OCI-LY7 (cell line): ENCODE measurements at regions not wholly inside any gene's neighbourhood (a gene's known extent, or its start where the extent isn't known, plus 50 kb on each side); places are given as distances from the start of the nearest gene placed in this dataset.
A peak's percentile ranks its signal among the peaks of the same experiment; 100 is the strongest.

Source experiments
- BruUV-seq: library from RNA; stranded (reverse); fragments of 400-500 nt; replicated peaks from 2 replicates; lab custom pipeline; 2021; lab: Mats Ljungman, UMichigan
- CTCF ChIA-PET: fragments of 300-600 bp; sonication (Branson Sonifier 250); formaldehyde crosslinking; loops from one replicate; lab custom pipeline; 2022; ENCODE audit warnings: antibody characterized with exemption; ENCODE audit not compliant: unreplicated experiment; lab: Charles Lee
- POLR2A ChIA-PET: fragments of 300-600 bp; sonication (Branson Sonifier 250); formaldehyde crosslinking; loops from one replicate; lab custom pipeline; 2022; ENCODE audit warnings: antibody characterized with exemption; lab: Charles Lee
- DNase-seq: peaks from one replicate; pipeline ENCODE4 v3.0.0-alpha.2; 2015; ENCODE audit warnings: low spot score
- H2AFZ ChIP-seq: fragments of 200-600 bp; sonication (generic), shearing (Covaris generic); 2 replicates; pipeline ENCODE4 v1.6.1; 2014; ENCODE audit warnings: mild to moderate bottlenecking, antibody characterized with exemption, low read length, moderate library complexity
- H3K27ac ChIP-seq: fragments of 200-600 bp; sonication (generic); 2 replicates; pipeline ENCODE4 v1.5.1; 2014; ENCODE audit warnings: mixed run types, low read depth, mild to moderate bottlenecking, moderate library complexity, low read length, inconsistent platforms; ENCODE audit not compliant: poor library complexity, severe bottlenecking
- H3K36me3 ChIP-seq: fragments of 200-600 bp; sonication (generic); 2 replicates; pipeline ENCODE4 v1.6.1; 2014; ENCODE audit warnings: mild to moderate bottlenecking, antibody characterized with exemption, low read length, moderate library complexity, mixed read lengths; ENCODE audit not compliant: insufficient read depth
- H3K4me1 ChIP-seq: fragments of 200-600 bp; sonication (generic); 2 replicates; pipeline ENCODE4 v1.5.1; 2014; ENCODE audit warnings: mild to moderate bottlenecking, low read length; ENCODE audit not compliant: insufficient read depth, poor library complexity, severe bottlenecking
- H3K4me2 ChIP-seq: fragments of 200-600 bp; sonication (generic); 2 replicates; pipeline ENCODE4 v1.6.1; 2014; ENCODE audit warnings: mild to moderate bottlenecking, low read length
- H3K4me3 ChIP-seq: fragments of 200-600 bp; sonication (generic); 2 replicates; pipeline ENCODE4 v1.5.1; 2014; ENCODE audit warnings: mild to moderate bottlenecking, low read depth, low read length; ENCODE audit not compliant: poor library complexity, severe bottlenecking
- H3K79me2 ChIP-seq: fragments of 200-600 bp; sonication (generic); 2 replicates; pipeline ENCODE4 v1.6.1; 2016; ENCODE audit warnings: low read depth, mild to moderate bottlenecking, low read length, moderate library complexity, mixed read lengths; ENCODE audit not compliant: insufficient read depth
- H3K9me2 ChIP-seq: fragments of 200-600 bp; sonication (generic); 2 replicates; pipeline ENCODE4 v1.6.1; 2016; ENCODE audit warnings: mild to moderate bottlenecking, low read length, mixed read lengths; ENCODE audit not compliant: insufficient read depth
- H3K9me3 ChIP-seq: fragments of 200-600 bp; sonication (generic); 2 replicates; pipeline ENCODE4 v1.6.1; 2014; ENCODE audit warnings: mild to moderate bottlenecking, mixed run types, low read length, mixed read lengths
- H4K20me1 ChIP-seq: fragments of 200-600 bp; sonication (generic); 2 replicates; pipeline ENCODE4 v1.6.1; 2014; ENCODE audit warnings: mild to moderate bottlenecking, antibody characterized with exemption, low read length, moderate library complexity, mixed read lengths; ENCODE audit not compliant: insufficient read depth
- CTCF ChIP-seq: fragments of 200-600 bp; sonication (generic); conservative IDR thresholded peaks from 2 replicates; pipeline ENCODE4 v1.5.1; 2014; ENCODE audit warnings: mild to moderate bottlenecking, antibody characterized with exemption, low read length, moderate library complexity, mixed read lengths
- EZH2phosphoT487 ChIP-seq: fragments of 200-600 bp; sonication (generic); IDR thresholded peaks from 2 replicates; pipeline ENCODE4 v1.6.1; 2018; ENCODE audit warnings: low read depth, borderline replicate concordance, mild to moderate bottlenecking, mixed run types, antibody characterized with exemption, low read length, moderate library complexity, mixed read lengths
- intact Hi-C: fragments of 100-400 bp; cut with micrococcal nuclease; formaldehyde crosslinking; loops from one replicate; pipeline ENCODE4 v1.10.0; 2022; ENCODE audit not compliant: unreplicated experiment

GRCh38 chr3:74897006-74897405, 282.5 kb upstream of the CNTN3 start:
- Histone ChIP-seq H3K4me1 (no peaks in the 10 kb centered on the region), H2AFZ (no peak overlapping the region), H3K9me3 (no peaks in the 10 kb centered on the region), H3K9me2 (no peaks in the 10 kb centered on the region), H3K4me2 (no peak overlapping the region), H4K20me1 (no peaks in the 10 kb centered on the region), H3K27ac (no peak overlapping the region), H3K36me3 (no peaks in the 10 kb centered on the region), H3K4me3 (no peak overlapping the region), H3K79me2 (no peaks in the 10 kb centered on the region)
- ChIA-PET CTCF (no interaction called here), POLR2A (no interaction called here)
- no peak for DNase-seq
- TF ChIP-seq EZH2phosphoT487, result no peak
- TF ChIP-seq CTCF, result peak; percentile 55
- intact Hi-C loops, result no loop called here
- no TSS peak for BruUV-seq

DNA sequence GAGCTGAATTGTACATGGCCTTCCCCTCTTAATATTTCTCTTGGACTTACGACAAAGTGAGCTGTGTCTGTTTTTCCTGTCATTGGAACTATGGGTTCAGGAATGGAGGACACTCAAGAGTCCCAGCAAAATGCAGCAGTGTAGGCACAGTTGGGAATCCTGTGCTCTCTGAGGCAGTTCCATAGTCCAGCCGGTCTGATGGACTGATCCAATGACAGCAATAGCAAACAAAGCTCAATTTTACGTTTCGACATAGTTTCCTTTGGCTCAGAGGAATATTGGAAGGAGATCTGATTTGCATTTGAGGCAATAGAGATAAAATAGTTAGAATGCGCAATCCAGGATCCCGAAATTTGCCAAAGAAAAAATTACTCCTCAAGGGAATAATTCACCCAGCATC, 276.9 kb upstream of the CNTN3 start:
- ChIA-PET POLR2A (interaction anchor here (0.6 kb wide), 1 partner anchor 1613 kb away, joined by 5 read pairs; no protein-coding TSS in a partner anchor), CTCF (no interaction called here)
- TF ChIP-seq EZH2phosphoT487 (no peak), CTCF (no peak)

GRCh38 chr3:74883690-74884089, 269.2 kb upstream of the CNTN3 start:
- Histone ChIP-seq H3K9me2 (no peaks in the 10 kb centered on the region), H3K9me3 (no peaks in the 10 kb centered on the region), H3K4me1 (no peaks in the 10 kb centered on the region), H3K4me3 (no peak overlapping the region), H3K4me2 (no peak overlapping the region), H2AFZ (no peak overlapping the region), H3K36me3 (no peaks in the 10 kb centered on the region), H3K79me2 (no peaks in the 10 kb centered on the region), H4K20me1 (no peaks in the 10 kb centered on the region), H3K27ac (no peak overlapping the region)
- CTCF ChIA-PET, result no interaction called here
- no TSS peak for BruUV-seq
- intact Hi-C loops, result no loop called here
- peak; percentile 45 for TF ChIP-seq CTCF
- no peak for TF ChIP-seq EZH2phosphoT487
- POLR2A ChIA-PET, result no interaction called here
- DNase-seq, result no peak

More for the DNA sequence above, 276.9 kb upstream of the CNTN3 start:
- no peak overlapping the region for H3K27ac ChIP-seq
- no peaks in the 10 kb centered on the region for H3K9me2 ChIP-seq
- H3K36me3 ChIP-seq, result no peaks in the 10 kb centered on the region
- no peak overlapping the region for H3K4me2 ChIP-seq
- H4K20me1 ChIP-seq, result no peaks in the 10 kb centered on the region
- no peaks in the 10 kb centered on the region for H3K79me2 ChIP-seq
- no peak for DNase-seq
- BruUV-seq, result no TSS peak
- intact Hi-C loops, result no loop called here
- H3K9me3 ChIP-seq, result no peaks in the 10 kb centered on the region
- H3K4me1 ChIP-seq, result no peaks in the 10 kb centered on the region
- H2AFZ ChIP-seq, result no peak overlapping the region
- H3K4me3 ChIP-seq, result no peak overlapping the region
